UCSD-AML1 (cell line): ENCODE measurements at regions not wholly inside any gene's neighbourhood (a gene's known extent, or its start where the extent isn't known, plus 50 kb on each side); places are given as distances from the start of the nearest gene placed in this dataset.

Source experiments
- DNase-seq: peaks from one replicate; lab custom pipeline; 2025; ENCODE audit not compliant: unreplicated experiment; lab: John Stamatoyannopoulos, UW

GRCh38 chr17:77708936-77709335 lies 249.6 kb upstream of the TNRC6C start:
- no peak for DNase-seq

DNA sequence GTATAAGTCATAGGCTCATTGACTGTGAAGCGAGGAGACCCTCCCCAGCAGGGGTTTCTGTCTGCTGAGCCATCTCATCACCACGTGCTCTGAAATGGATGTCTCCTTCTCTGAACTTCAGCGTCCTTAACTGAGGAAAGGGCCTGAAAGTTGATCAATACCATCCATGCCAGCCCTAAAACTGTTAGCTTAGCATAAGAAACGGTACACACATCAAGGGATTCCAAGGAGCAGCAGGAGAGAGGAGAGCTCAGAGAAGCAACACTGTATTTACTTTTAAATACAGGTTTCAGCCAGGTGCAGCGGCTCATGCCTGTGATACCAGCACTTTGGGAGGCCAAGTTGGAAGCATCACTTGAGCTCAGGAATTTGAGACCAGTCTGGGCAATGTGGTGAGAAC lies 248.9 kb upstream of the TNRC6C start:
- DNase-seq = no peak

DNA sequence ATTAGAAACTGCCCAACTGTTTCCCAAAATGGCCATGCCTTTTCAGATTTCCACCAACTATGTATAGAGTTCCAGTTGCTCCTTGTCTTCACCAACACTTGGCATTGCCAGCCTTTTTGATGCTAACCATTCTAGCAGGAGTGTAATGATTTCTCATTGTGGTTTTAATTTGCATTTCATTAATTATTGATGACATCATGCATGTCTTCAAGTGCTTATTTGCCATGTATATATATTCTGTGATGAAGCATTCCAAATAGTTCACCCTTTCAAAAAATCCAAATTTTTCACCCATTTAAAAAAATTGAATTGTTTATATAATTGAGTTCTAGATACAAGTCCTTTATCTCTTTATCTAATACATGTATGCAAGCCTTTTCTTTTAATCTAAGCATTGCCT lies 245.9 kb upstream of the TNRC6C start:
- DNase-seq = no peak

DNA sequence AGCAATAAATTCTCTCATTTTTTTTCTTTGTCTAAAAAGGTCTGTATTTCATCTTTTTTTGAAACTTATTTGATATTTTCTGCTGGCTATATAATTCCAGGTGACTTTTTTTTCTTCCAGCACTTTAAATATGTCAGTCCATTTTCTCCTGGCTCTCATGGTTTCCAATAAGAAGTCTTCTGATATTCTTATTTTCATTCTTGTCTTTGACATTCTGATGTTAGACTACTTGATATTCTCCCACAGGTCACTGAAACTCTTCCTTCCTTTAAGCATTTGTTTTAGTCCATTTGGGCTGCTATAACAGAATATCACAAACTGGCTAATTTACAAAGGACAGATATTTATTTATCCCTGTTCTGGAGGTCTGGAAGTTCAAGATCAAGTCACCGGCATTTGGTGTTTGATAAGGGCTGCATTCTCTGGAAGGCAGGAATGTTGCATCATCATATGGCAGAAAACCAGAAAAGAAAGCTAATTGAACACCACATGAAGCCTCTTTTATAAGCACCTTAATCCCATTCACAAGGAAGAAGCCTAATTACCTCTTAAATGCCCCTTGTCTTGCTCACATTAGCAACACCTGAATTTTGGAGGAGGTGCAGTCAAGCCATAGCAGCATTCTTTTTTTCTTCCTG lies 242.1 kb upstream of the TNRC6C start:
- no peak for DNase-seq

DNA sequence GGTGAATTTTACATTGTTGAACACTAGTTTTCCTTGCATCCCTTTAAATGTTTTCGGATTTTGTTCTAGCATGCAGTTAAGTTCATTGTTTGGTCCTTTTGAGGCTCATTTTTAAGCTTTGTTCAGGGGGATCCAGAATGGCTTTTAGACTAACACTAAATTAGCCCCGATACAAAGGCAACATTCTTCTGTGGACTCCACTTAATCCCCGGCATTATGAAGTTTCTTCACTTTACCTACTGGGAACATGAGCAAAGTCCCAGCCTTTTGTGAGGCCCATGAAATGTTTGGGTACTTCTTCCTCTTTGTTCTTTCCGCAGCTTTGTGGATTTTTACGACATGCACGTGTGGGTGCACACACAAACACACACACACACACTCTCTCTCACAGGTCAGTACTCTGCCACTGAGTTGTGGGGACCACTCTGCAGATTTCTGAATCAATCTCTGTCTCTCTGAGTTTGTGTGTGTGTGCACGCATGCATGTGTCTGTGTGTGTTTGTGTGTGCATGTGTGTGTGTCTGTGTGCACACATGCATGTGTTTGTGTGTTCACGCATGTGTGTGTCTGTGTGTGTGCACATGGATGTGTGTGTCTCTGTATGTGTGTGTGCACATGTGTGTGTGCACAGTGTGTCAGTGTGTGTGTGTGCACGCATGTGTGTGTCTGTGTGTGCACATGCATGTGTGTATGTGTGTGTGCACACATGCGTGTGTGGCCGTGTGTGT lies 240.4 kb upstream of the TNRC6C start:
- no peak for DNase-seq

GRCh38 chr17:77718669-77718961 lies 239.9 kb upstream of the TNRC6C start:
- DNase-seq = no peak

- DNase-seq = no peak
Observed at GRCh38 chr17:77719806-77720205, 238.7 kb upstream of the TNRC6C start.

- DNase-seq = no peak
Observed at GRCh38 chr17:77720946-77721845, 237.3 kb upstream of the TNRC6C start.

- DNase-seq = no peak
Observed at GRCh38 chr17:77721846-77722160, 236.7 kb upstream of the TNRC6C start.

DNA sequence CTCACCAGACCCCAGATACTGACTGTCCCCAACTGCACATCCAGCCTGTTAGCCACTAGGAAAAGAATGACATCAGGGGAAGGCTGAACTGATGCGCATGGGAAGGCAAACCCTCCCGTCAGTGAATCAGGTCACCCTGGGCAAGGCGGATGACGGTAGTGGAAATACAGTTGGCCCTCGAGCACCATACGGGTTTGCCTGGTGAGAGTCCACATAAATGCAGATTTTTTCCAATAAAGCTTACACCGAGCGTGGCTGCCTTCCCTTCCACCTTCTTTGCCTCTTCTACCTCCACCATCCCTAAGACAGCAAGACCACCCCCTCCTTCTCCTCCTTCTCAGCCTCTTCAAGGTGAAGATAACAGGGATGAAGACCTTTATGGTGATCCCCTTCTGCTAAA lies 236.1 kb upstream of the TNRC6C start:
- no peak for DNase-seq

DNA sequence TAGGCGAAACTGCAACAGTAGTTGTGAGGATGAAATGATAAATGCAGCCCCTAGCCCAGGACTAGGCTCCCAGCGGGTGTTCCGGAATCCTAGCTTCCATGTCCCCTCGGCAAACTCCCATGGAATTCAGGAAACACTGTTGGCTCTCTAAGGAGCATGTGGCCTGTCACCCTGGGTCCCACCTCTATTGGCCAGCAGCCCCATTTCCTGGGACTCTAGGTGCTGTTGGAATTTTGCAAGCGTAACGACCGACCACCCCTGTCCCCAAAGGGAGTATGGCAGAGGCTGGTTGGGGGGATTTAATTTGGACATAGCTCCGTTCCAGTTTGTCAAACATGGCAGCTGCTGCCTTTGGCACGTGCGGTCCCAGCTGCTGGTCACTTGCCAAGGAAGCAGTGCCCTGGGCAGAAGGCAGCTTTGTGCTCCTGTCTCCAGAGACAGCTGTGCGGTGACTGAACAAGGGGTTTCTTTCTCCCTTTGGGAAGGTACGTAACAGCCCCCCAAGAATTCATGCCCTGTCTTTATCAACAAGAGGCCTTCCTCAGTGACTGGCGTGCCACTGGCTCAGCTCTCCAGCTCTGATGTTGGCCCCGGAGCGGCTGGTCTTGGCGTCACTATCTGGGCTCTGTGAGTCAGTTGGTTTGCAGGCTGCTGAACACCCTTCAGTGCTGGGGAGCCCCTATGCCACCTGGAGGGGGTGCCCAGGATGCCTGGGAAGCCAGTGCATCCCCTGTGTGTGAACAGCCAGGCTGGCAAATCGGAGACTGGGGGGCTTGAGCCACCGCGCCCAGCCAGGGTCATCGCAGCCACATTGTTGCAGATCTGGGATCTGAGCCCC lies 235.2 kb upstream of the TNRC6C start:
- DNase-seq = no peak

DNA sequence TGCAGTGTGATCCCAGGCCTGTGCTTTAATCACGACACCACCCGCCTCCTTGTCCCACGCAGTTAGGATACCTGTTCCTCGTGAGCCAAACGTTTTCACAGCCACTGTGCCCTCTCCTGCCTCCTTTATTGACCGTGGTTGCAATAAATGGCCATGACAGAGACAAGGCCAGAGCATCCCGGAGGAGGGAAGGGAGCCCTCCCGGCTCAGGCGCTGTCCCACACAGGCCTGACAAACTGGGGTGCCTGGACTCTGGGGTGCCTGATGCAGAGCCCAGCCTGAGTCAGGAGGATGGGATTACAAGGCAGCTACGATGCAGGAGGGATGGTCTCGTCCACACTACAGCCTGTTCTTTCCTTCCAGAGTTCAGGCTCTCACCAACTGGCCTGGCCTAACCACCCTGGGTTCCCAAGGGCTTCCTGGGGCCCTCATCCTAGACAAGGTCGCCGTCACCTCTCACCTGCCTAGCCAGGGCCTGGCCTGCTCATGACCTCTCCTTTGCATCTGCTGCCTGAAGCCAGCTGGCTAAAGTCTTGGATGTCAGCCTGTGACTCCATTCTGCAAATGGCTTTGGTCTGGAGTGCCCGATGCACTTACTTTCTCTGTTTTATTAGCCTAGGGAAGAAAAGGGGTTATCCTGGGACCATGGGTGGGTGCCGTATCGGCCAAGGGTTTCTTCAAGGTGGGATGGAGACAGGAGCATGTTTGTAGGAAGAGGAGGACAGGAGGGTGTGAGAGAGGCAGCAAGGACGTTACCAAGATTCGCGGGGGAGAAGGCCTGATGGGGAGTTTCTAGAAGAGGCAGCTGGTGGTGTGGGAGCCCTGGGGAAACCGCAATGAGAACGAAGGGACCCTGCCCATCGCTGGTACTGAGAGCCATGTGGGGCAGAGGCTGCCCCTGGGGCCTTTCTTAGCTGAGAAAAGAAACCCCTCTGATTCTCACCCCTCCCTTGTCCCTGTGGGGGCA lies 234.3 kb upstream of the TNRC6C start:
- DNase-seq = no peak

- DNase-seq = no peak
Observed at GRCh38 chr17:77724876-77725615, 233.5 kb upstream of the TNRC6C start.

- no peak for DNase-seq
Observed at GRCh38 chr17:77725846-77726245, 232.7 kb upstream of the TNRC6C start.

GRCh38 chr17:77726549-77727006 lies 231.9 kb upstream of the TNRC6C start:
- DNase-seq = no peak

DNA sequence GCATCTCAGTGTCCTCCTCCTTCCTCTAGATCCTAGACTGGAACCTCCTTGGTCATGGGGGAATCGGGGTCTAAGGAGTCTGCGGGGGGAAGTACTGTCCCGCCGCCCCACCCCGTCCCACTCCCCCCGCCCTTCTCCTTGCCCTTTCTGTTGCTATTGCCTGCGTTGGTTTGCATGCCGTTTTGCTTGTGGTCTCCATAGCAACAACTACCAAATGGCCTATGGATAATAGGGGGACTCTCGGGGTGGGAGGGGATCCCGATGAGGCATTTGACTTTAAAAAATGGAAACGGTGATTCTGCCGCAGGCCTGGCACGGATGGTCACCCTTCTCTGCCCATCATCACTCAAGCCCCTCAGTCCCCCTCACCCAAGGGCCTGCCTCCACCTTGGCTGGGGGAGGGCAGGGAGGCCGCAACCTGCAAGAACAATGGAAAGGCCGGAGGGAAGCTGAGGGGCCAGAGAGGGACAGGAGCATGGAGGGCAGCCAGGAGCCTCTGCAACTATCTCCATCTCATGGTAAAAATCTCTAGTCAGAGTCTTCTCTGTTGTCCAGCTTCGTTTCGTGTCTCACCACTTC lies 231.4 kb upstream of the TNRC6C start:
- no peak for DNase-seq

DNA sequence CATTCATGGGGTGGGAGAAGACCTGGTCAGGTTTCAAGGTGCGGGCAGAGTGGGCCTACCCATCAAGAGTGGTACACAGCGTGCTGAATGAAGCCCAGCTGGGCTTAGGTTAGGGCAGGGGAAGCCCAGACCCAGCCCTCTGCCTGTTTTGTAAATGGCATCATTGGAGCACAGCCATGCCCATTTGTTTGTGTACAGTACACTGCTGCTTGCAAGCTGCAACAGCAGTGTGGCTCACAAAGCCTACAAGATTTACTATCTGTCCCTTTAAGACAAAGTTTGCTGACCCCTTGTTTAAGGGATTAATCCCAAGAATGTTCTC lies 230.1 kb upstream of the TNRC6C start:
- no peak for DNase-seq

DNA sequence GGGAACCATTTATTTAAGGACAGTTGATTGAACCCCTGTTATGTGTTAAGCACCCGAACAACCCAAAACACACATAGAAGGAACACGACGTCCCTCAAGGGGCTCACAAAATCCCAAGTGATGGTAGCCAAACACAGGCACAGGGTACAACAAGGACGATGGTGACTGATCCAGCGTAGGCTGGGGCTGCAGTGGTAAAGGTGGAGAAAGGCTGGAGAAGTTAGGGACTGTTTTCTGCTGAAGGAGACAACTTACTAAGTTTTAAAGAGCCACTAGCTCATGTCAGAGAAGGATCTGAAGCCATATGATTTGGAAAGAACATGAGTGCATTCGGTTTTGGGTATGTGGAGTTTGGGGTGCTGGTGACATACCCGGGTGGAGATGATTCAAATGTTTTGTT lies 229.6 kb upstream of the TNRC6C start:
- no peak for DNase-seq

DNA sequence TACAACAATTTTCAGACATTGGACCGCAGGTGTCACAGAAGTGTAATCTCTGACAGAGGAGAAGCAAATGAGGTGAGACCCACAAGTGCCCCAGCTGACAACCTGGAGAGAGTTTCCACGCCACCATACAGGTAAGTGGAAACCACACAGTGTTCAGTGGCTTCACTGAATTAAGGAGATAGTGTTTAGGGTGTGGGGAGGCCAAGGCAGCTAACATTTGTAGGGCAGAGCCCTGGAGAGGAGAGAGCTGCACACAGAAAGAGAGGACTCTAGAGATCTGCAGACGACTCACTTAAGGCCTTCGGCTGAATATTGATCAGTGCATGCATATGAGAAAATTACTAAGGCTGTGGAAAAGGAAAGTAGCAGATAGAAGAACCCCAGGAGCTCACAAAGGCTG lies 228.9 kb upstream of the TNRC6C start:
- no peak for DNase-seq
